ENCODE measurements at regions not wholly inside any gene's neighbourhood (a gene's known extent, or its start where the extent isn't known, plus 50 kb on each side); places are given as distances from the start of the nearest gene placed in this dataset.

DNA sequence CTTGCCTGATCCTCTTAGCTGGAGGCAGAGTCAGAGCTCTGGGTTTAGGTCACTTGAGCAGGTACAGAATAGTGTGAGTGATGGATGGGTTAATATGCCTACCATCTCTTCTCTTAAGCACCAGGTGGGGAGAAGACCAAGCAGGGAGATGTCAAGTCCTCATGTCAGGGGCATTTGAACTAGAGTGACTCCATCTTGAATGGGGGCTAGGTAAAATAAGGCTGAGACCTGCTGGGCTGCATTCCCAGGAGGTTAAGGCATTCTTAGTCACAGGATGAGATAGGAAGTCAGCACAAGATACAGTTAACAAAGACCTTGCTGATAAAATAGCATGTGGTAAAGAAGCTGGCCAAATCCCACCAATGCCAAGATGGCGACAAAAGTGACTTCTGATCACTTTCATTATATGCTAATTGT, 77.4 kb upstream of the BTG3 start:
- no peak for TF ChIP-seq CTCF (conservative IDR thresholded peaks at IDR 0.05; ENCODE audit: low read length)
- no peak for TF ChIP-seq EZH2phosphoT487 (IDR thresholded peaks at IDR 0.05; ENCODE audit: borderline replicate concordance)
